Endodermal cell (in vitro differentiated cells): ENCODE measurements at regions not wholly inside any gene's neighbourhood (a gene's known extent, or its start where the extent isn't known, plus 50 kb on each side); places are given as distances from the start of the nearest gene placed in this dataset.

ENCODE experiments used
- DNase-seq: peaks from one replicate; pipeline ENCODE4 v3.0.0-alpha.2; 2017
- H3K27ac ChIP-seq: 2 replicates; pipeline ENCODE4 v1.5.1; 2013; ENCODE audit warnings: mild to moderate bottlenecking, low read depth, low read length, moderate library complexity
- H3K27me3 ChIP-seq: 2 replicates; pipeline ENCODE4 v1.6.1; 2013; ENCODE audit warnings: mild to moderate bottlenecking, low read length, moderate library complexity; ENCODE audit not compliant: insufficient read depth, control insufficient read depth, poor library complexity, severe bottlenecking
- H3K36me3 ChIP-seq: 2 replicates; pipeline ENCODE4 v1.7.0; 2013; ENCODE audit warnings: mild to moderate bottlenecking, low read length, moderate library complexity; ENCODE audit not compliant: control insufficient read depth, insufficient read depth
- H3K4me1 ChIP-seq: one replicate; pipeline ENCODE4 v1.7.0; 2013; ENCODE audit warnings: low read length; ENCODE audit not compliant: control insufficient read depth, insufficient read depth
- H3K4me3 ChIP-seq: 2 replicates; pipeline ENCODE4 v1.5.1; 2013; ENCODE audit warnings: mild to moderate bottlenecking, low read length, moderate library complexity
- H3K9ac ChIP-seq: 2 replicates; pipeline ENCODE4 v1.6.1; 2013; ENCODE audit warnings: mild to moderate bottlenecking, low read length, moderate library complexity; ENCODE audit not compliant: poor library complexity, severe bottlenecking; ENCODE audit errors: extremely low read depth
- H3K9me3 ChIP-seq: 2 replicates; pipeline ENCODE4 v1.6.1; 2013; ENCODE audit warnings: mild to moderate bottlenecking, low read length, moderate library complexity; ENCODE audit not compliant: control insufficient read depth
- H3K27ac Mint-ChIP-seq: 2 replicates; pipeline ENCODE4 v1.8.0; 2020; ENCODE audit warnings: mixed read lengths
- H3K27me3 Mint-ChIP-seq: 2 replicates; pipeline ENCODE4 v1.8.0; 2021; ENCODE audit warnings: mild to moderate bottlenecking, mixed read lengths; ENCODE audit not compliant: insufficient read depth
- H3K36me3 Mint-ChIP-seq: 2 replicates; pipeline ENCODE4 v1.8.0; 2020; ENCODE audit warnings: low read depth, mixed read lengths
- H3K4me1 Mint-ChIP-seq: 2 replicates; pipeline ENCODE4 v1.8.0; 2020; ENCODE audit warnings: mixed read lengths
- H3K4me3 Mint-ChIP-seq: 2 replicates; pipeline ENCODE4 v1.8.0; 2020; ENCODE audit warnings: mild to moderate bottlenecking, moderate library complexity, mixed read lengths
- H3K9me3 Mint-ChIP-seq: 2 replicates; pipeline ENCODE4 v1.8.0; 2020; ENCODE audit warnings: mild to moderate bottlenecking, mixed read lengths
- CTCF ChIP-seq: fragments of 200-600 bp; sonication (generic); conservative IDR thresholded peaks from 2 replicates; pipeline ENCODE4 v1.5.0; 2021; ENCODE audit warnings: antibody characterized with exemption, mild to moderate bottlenecking
- WGBS, 2 experiments: methylation state at CpG; one replicate each; pipeline versions ENCODE4 v1.1.5 to v1.1.7; 2013; ENCODE audit warnings: missing lambda C conversion rate in 2 of 2, mixed read lengths in 1 of 2; ENCODE audit not compliant: insufficient coverage in 1 of 2, insufficient read length in 1 of 2; 5-methylcytosine and 5-hydroxymethylcytosine counted together

GRCh38 chr10:10797513-10797912 lies 220.2 kb upstream of the CELF2 start:
- H3K27ac Mint-ChIP-seq = peak overlapping the region; percentile 6
- Histone ChIP-seq H3K27me3 (peaks cover 9% of the 10 kb centered on the region), H3K4me1 (peaks cover 6% of the 10 kb centered on the region), H3K4me3 (no peak overlapping the region), H3K36me3 (no peaks in the 10 kb centered on the region), H3K9ac (no peak overlapping the region), H3K27ac (no peak overlapping the region), H3K9me3 (no peaks in the 10 kb centered on the region)
- peak; percentile 51 for DNase-seq
- peaks cover 35% of the 10 kb centered on the region for H3K4me1 Mint-ChIP-seq
- H3K4me3 Mint-ChIP-seq = no peak overlapping the region
- H3K27me3 Mint-ChIP-seq = peaks cover 12% of the 10 kb centered on the region
- no peaks in the 10 kb centered on the region for H3K36me3 Mint-ChIP-seq
- no peaks in the 10 kb centered on the region for H3K9me3 Mint-ChIP-seq
- TF ChIP-seq CTCF = no peak
- 72 to 83% methylated on average over 4 to 8 of the region's 8 CpGs for WGBS, 2 experiments

- Histone ChIP-seq H3K4me1 (peaks cover 6% of the 10 kb centered on the region), H3K9me3 (no peaks in the 10 kb centered on the region), H3K27ac (no peak overlapping the region), H3K27me3 (peaks cover 9% of the 10 kb centered on the region), H3K9ac (no peak overlapping the region), H3K4me3 (peak overlapping the region; percentile 22), H3K36me3 (no peaks in the 10 kb centered on the region)
- peak; percentile 69 for DNase-seq
- Mint-ChIP-seq H3K27me3 (peaks cover 12% of the 10 kb centered on the region), H3K9me3 (no peaks in the 10 kb centered on the region), H3K4me3 (peak overlapping the region; percentile 20), H3K36me3 (no peaks in the 10 kb centered on the region), H3K27ac (peak overlapping the region; percentile 50), H3K4me1 (peaks cover 31% of the 10 kb centered on the region)
- WGBS, 2 experiments = 16 to 35% methylated on average over 11 to 20 of the region's 20 CpGs
- TF ChIP-seq CTCF = no peak
Observed at GRCh38 chr10:10798102-10798863, 219.4 kb upstream of the CELF2 start.

DNA sequence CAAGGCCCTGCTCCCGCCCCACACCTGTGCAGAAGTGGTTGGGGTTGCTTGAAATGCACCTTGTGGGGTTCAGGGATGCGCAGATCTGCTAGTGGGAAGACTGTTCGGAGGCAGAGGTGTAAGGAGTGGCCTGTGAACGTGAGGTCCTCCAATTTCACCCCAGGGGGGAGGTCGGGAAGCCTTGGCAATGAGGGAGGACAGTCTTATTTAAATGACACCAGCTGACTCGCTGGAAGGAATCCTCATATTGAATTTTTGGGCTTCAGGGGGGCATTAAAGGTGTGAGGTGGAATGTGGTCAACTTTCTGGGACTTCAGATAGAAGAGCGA lies 218.8 kb upstream of the CELF2 start:
- no peak for TF ChIP-seq CTCF
- 75 to 80% methylated on average over 5 to 7 of the region's 7 CpGs for WGBS, 2 experiments
- H3K4me3 ChIP-seq = peak overlapping the region; percentile 22
- H3K4me3 Mint-ChIP-seq = peak overlapping the region; percentile 20
- H3K4me1 ChIP-seq = peaks cover 6% of the 10 kb centered on the region
- H3K4me1 Mint-ChIP-seq = peaks cover 31% of the 10 kb centered on the region
- H3K36me3 Mint-ChIP-seq = no peaks in the 10 kb centered on the region
- H3K27ac Mint-ChIP-seq = peak overlapping the region; percentile 50
- no peaks in the 10 kb centered on the region for H3K36me3 ChIP-seq
- H3K27me3 Mint-ChIP-seq = peaks cover 12% of the 10 kb centered on the region
- H3K27ac ChIP-seq = no peak overlapping the region
- H3K9me3 Mint-ChIP-seq = no peaks in the 10 kb centered on the region
- H3K9me3 ChIP-seq = no peaks in the 10 kb centered on the region
- DNase-seq = peak; percentile 59
- H3K9ac ChIP-seq = no peak overlapping the region
- H3K27me3 ChIP-seq = peaks cover 9% of the 10 kb centered on the region
